K562 (cell line): ENCODE measurements at regions not wholly inside any gene's neighbourhood (a gene's known extent, or its start where the extent isn't known, plus 50 kb on each side); places are given as distances from the start of the nearest gene placed in this dataset.

Experiments used
- ATAC-seq: fragments of 200-7000 bp; cut with Tn5 transposase; 3 replicates; pipeline ENCODE4 v1.9.1; 2020; ENCODE audit warnings: moderate library complexity
- BruUV-seq: library from RNA; stranded (reverse); fragments of 400-500 nt; replicated peaks from 2 replicates; lab custom pipeline; 2021; lab: Mats Ljungman, UMichigan
- CTCF ChIA-PET: fragments of 300-600 bp; formaldehyde crosslinking; extraction: SDS; loops from one replicate; lab custom pipeline; 2021; ENCODE audit warnings: low intra/inter-chr PET ratio; lab: Yijun Ruan, JAX
- POLR2A ChIA-PET: fragments of 300-600, 350-650 bp; sonication (Branson Sonifier 250); formaldehyde crosslinking; extraction: SDS; loops from one replicate; lab custom pipeline; 2021; ENCODE audit warnings: antibody characterized with exemption, inconsistent platforms; lab: Yijun Ruan, JAX
- DNase-seq, 4 experiments: peaks; one replicate each; pipeline versions ENCODE4 v3.0.0 to v3.0.0-alpha.2; 2011 to 2018; ENCODE audit warnings: low spot score in 3 of 4, mixed read lengths in 3 of 4; ENCODE audit errors: extremely low read depth in 1 of 4
- FAIRE-seq: peaks from 2 replicates; lab custom pipeline; 2011; peaks lifted over from hg19 to GRCh38; lab: Jason Lieb, UNC
- H2AFZ ChIP-seq: 2 replicates; pipeline ENCODE4 v1.6.0; 2011; ENCODE audit warnings: low read depth, low read length, control low read depth, inconsistent platforms
- H3K27ac ChIP-seq: fragments of 200-600 bp; 3 replicates; pipeline ENCODE4 v1.8.0; 2011; ENCODE audit warnings: low read depth, mild to moderate bottlenecking, control low read depth, inconsistent platforms, low read length, moderate library complexity, mixed read lengths; ENCODE audit errors: extremely low read depth
- H3K27me3 ChIP-seq, 2 experiments: fragments of 300-600 bp in 1 of 2; 2 replicates in 1 of 2; 3 replicates in 1 of 2; pipeline versions ENCODE4 v1.6.0 to v1.8.0; 2011; ENCODE audit warnings: inconsistent platforms in 2 of 2, low read length in 2 of 2, mild to moderate bottlenecking in 1 of 2, mixed read lengths in 1 of 2, moderate library complexity in 1 of 2; ENCODE audit not compliant: control insufficient read depth in 2 of 2, insufficient read depth in 2 of 2
- H3K36me3 ChIP-seq: fragments of 300-600 bp; 3 replicates; pipeline ENCODE4 v1.8.0; 2011; ENCODE audit warnings: mild to moderate bottlenecking, low read length, inconsistent platforms; ENCODE audit not compliant: control insufficient read depth, insufficient read depth
- H3K4me1 ChIP-seq, 2 experiments: fragments of 200-600 bp in 1 of 2; replicated peaks in 1 of 2; 2 replicates in 1 of 2; 3 replicates in 1 of 2; pipeline versions ENCODE4 v1.5.1 to v1.8.0; 2011; ENCODE audit warnings: inconsistent platforms in 2 of 2, low read length in 2 of 2, mild to moderate bottlenecking in 1 of 2, mixed read lengths in 1 of 2, moderate library complexity in 1 of 2; ENCODE audit not compliant: control insufficient read depth in 2 of 2, insufficient read depth in 2 of 2
- H3K4me2 ChIP-seq: 2 replicates; pipeline ENCODE4 v1.6.1; 2011; ENCODE audit warnings: low read length, control low read depth, inconsistent platforms, mixed read lengths; ENCODE audit not compliant: insufficient read depth
- H3K4me3 ChIP-seq: fragments of 200-600 bp; sonication (generic), shearing (Covaris generic); 2 replicates; pipeline ENCODE4 v1.5.1; 2016; ENCODE audit warnings: control low read depth, inconsistent platforms
- H3K79me2 ChIP-seq: fragments of 200-600 bp; 3 replicates; pipeline ENCODE4 v1.8.0; 2011; ENCODE audit warnings: low read length, inconsistent platforms; ENCODE audit not compliant: control insufficient read depth, insufficient read depth
- H3K9ac ChIP-seq, 2 experiments: 2 replicates each; pipeline versions ENCODE4 v1.6.0 to v1.6.1; 2011; ENCODE audit warnings: low read depth in 2 of 2, low read length in 2 of 2, control low read depth in 1 of 2, inconsistent platforms in 1 of 2, mild to moderate bottlenecking in 1 of 2, mixed read lengths in 1 of 2; ENCODE audit not compliant: insufficient read depth in 1 of 2
- H3K9me1 ChIP-seq: one replicate; pipeline ENCODE4 v1.6.0; 2011; ENCODE audit warnings: inconsistent platforms, mild to moderate bottlenecking, low read length, moderate library complexity; ENCODE audit not compliant: control insufficient read depth, insufficient read depth
- H3K9me3 ChIP-seq: replicated peaks from 2 replicates; pipeline ENCODE4 v1.5.1; 2011; ENCODE audit warnings: low read depth, low read length, inconsistent platforms; ENCODE audit not compliant: control insufficient read depth, insufficient read depth
- H4K20me1 ChIP-seq: replicated peaks from 2 replicates; pipeline ENCODE4 v1.6.1; 2011; ENCODE audit warnings: low read length, inconsistent platforms, mixed read lengths; ENCODE audit not compliant: control insufficient read depth, insufficient read depth
- C11orf30 ChIP-seq: fragments of 450-650 bp; IDR thresholded peaks from 2 replicates; pipeline ENCODE4 v1.6.1; 2016; ENCODE audit warnings: low read depth, mild to moderate bottlenecking
- ETV5 ChIP-seq: sonication (generic); formaldehyde crosslinking; IDR thresholded peaks from 2 replicates; pipeline ENCODE4 v1.4.0; 2020; ENCODE audit warnings: low read depth, mild to moderate bottlenecking, missing genetic modification reagents
- MAFF ChIP-seq: IDR thresholded peaks from 2 replicates; pipeline ENCODE4 v1.6.1; 2012; ENCODE audit warnings: low read length, improper control_type of control experiment
- MAFK ChIP-seq: IDR thresholded peaks from 2 replicates; pipeline ENCODE4 v1.6.1; 2011; ENCODE audit warnings: low read length, improper control_type of control experiment
- RBM17 ChIP-seq: fragments of 200-400 bp; formaldehyde crosslinking; IDR thresholded peaks from 2 replicates; pipeline ENCODE4 v1.6.1; 2017; ENCODE audit warnings: low read depth, mild to moderate bottlenecking, low read length, borderline replicate concordance
- RFX7 ChIP-seq: fragments of 250-450 bp; sonication (Bioruptor Pico); IDR thresholded peaks from 2 replicates; pipeline ENCODE4 v1.5.1; 2021; ENCODE audit warnings: mild to moderate bottlenecking
- SRSF1 ChIP-seq: fragments of 200-400 bp; formaldehyde crosslinking; IDR thresholded peaks from 2 replicates; pipeline ENCODE4 v1.6.1; 2017; ENCODE audit warnings: mild to moderate bottlenecking, low read depth, low read length, moderate library complexity
- ZNF316 ChIP-seq: fragments of 450-650 bp; IDR thresholded peaks from 2 replicates; pipeline ENCODE4 v1.6.1; 2016
- ZNF384 ChIP-seq: IDR thresholded peaks from 2 replicates; pipeline ENCODE4 v1.6.1; 2012; ENCODE audit warnings: low read depth, low read length, improper control_type of control experiment
- WGBS: fragments of 100-300 bp; shearing (Covaris generic); methylation state at CpG from one replicate; pipeline ENCODE4 v1.1.6; 2016; ENCODE audit warnings: low coverage, mixed read lengths; ENCODE audit not compliant: insufficient coverage; ENCODE audit errors: missing lambda C conversion rate; 5-methylcytosine and 5-hydroxymethylcytosine counted together
- in situ Hi-C: fragments of 300-500 bp; cut with MboI; formaldehyde crosslinking; loops from 4 replicates; pipeline ENCODE4 v1.15.0; 2018; ENCODE audit warnings: inconsistent platforms, mixed read lengths
- intact Hi-C: fragments of 100-400 bp; cut with micrococcal nuclease; formaldehyde crosslinking; loops from 2 replicates; pipeline ENCODE4 v1.14.2; 2022
- TF ChIP-seq, protein P1 (sequence below): fragments of 450-650 bp; IDR thresholded peaks from 2 replicates; pipeline ENCODE4 v1.7.1; 2018; ENCODE audit warnings: mild to moderate bottlenecking, low read depth; ENCODE audit not compliant: partially characterized antibody
- TF ChIP-seq, protein P2 (sequence below): fragments of 450-650 bp; formaldehyde crosslinking; conservative IDR thresholded peaks from 2 replicates; pipeline ENCODE4 v1.4.0; 2022; ENCODE audit warnings: mild to moderate bottlenecking, missing genetic modification characterization
- TF ChIP-seq, protein P3 (sequence below): IDR thresholded peaks from 2 replicates; pipeline ENCODE4 v1.6.1; 2012; ENCODE audit warnings: low read depth, low read length, improper control_type of control experiment, borderline replicate concordance

DNA sequence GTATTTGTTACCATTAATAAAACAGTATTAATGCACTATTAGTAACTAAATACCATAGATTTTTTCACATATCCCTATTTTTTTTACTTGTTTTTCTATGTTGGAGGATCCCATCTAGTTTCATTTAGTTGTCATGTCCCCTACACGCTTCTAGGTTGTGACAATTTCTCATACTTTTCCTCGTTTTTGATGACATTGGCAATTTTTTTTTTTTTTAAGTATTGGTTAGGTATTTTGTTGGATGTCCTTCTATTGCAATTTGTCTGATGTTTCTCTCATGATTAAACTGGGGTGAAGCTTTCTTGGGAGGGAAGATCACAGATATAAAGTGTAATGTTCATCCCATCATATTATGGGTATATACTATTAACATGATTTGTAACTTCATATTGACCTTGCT, 409.1 kb upstream of the CNTN6 start:
- FAIRE-seq, result no peak
- POLR2A ChIA-PET, result no interaction called here
- CTCF ChIA-PET, result no interaction called here

DNA sequence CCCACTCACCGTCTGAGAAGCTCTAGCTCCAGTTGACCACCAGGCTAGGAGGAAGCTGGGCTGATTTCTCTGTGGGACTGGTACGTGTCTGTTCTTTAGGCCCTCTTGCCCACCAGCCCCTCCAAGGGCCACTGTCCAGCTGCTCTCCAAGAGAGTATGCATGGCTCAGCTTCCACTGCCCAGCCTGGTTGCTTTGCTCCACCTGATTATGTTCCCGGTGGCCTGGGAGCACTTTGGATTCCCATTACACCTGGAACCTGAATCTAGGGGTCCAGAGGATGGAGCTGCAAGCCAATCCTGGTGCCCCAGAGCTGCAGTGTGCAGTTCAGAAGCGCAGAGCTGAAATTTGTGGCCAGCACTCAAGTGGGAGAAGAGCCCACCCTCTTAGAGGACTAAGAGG, 402.1 kb upstream of the CNTN6 start:
- WGBS, result 2% methylated on average over 4 of the region's 4 CpGs
- H4K20me1 ChIP-seq, result no peaks in the 10 kb centered on the region
- no peaks in the 10 kb centered on the region for H3K9me1 ChIP-seq
- H3K27ac ChIP-seq, result no peak overlapping the region
- FAIRE-seq (no peak), DNase-seq (no peak), ATAC-seq (no peak)
- POLR2A ChIA-PET, result no interaction called here
- no TSS peak for BruUV-seq
- H3K4me3 ChIP-seq, result no peak overlapping the region
- intact Hi-C loops (no loop called here), in situ Hi-C loops (no loop called here)
- no peaks in the 10 kb centered on the region for H3K36me3 ChIP-seq
- no peaks in the 10 kb centered on the region for H3K79me2 ChIP-seq
- CTCF ChIA-PET, result no interaction called here
- no peak overlapping the region for H3K4me2 ChIP-seq
- no peak overlapping the region for H3K9ac ChIP-seq
- H2AFZ ChIP-seq, result no peak overlapping the region
- H3K9me3 ChIP-seq, result peaks cover 2% of the 10 kb centered on the region
- no peaks in the 10 kb centered on the region; a peak in 1 of 5 replicates for H3K27me3 ChIP-seq
- H3K4me1 ChIP-seq, result no peaks in the 10 kb centered on the region
- TF ChIP-seq, protein P1, sequence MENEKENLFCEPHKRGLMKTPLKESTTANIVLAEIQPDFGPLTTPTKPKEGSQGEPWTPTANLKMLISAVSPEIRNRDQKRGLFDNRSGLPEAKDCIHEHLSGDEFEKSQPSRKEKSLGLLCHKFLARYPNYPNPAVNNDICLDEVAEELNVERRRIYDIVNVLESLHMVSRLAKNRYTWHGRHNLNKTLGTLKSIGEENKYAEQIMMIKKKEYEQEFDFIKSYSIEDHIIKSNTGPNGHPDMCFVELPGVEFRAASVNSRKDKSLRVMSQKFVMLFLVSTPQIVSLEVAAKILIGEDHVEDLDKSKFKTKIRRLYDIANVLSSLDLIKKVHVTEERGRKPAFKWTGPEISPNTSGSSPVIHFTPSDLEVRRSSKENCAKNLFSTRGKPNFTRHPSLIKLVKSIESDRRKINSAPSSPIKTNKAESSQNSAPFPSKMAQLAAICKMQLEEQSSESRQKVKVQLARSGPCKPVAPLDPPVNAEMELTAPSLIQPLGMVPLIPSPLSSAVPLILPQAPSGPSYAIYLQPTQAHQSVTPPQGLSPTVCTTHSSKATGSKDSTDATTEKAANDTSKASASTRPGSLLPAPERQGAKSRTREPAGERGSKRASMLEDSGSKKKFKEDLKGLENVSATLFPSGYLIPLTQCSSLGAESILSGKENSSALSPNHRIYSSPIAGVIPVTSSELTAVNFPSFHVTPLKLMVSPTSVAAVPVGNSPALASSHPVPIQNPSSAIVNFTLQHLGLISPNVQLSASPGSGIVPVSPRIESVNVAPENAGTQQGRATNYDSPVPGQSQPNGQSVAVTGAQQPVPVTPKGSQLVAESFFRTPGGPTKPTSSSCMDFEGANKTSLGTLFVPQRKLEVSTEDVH, result no peak
- no peak for TF ChIP-seq SRSF1
- no peak for TF ChIP-seq ZNF384
- no peak for TF ChIP-seq ETV5 (CRISPR knock-in tag)
- TF ChIP-seq, protein P2, sequence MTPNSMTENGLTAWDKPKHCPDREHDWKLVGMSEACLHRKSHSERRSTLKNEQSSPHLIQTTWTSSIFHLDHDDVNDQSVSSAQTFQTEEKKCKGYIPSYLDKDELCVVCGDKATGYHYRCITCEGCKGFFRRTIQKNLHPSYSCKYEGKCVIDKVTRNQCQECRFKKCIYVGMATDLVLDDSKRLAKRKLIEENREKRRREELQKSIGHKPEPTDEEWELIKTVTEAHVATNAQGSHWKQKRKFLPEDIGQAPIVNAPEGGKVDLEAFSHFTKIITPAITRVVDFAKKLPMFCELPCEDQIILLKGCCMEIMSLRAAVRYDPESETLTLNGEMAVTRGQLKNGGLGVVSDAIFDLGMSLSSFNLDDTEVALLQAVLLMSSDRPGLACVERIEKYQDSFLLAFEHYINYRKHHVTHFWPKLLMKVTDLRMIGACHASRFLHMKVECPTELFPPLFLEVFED, result no peak

More for the DNA sequence above, 409.1 kb upstream of the CNTN6 start:
- no TSS peak for BruUV-seq
- Histone ChIP-seq H3K36me3 (no peaks in the 10 kb centered on the region), H3K27me3 (no peaks in the 10 kb centered on the region), H3K27ac (no peak overlapping the region), H4K20me1 (no peaks in the 10 kb centered on the region), H3K4me3 (no peak overlapping the region), H3K4me2 (no peak overlapping the region), H3K79me2 (no peaks in the 10 kb centered on the region), H3K9me1 (no peaks in the 10 kb centered on the region), H3K9me3 (0 out of 2 replicates have a peak, but pooled peaks cover 2% of the 10 kb centered on the region), H2AFZ (no peak overlapping the region), H3K9ac (no peak overlapping the region), H3K4me1 (no peaks in the 10 kb centered on the region)
- 0% methylated on average over 2 of the region's 2 CpGs for WGBS
- TF ChIP-seq RBM17 (no peak), C11orf30 (peak; percentile 35; the same call in 1 of the 2 replicates), MAFF (peak; percentile 40; the same call in 1 of the 2 replicates), RFX7 (no peak), ZNF316 (peak; percentile 73), MAFK (peak; percentile 34; the same call in 1 of the 2 replicates)
- TF ChIP-seq, protein P3, sequence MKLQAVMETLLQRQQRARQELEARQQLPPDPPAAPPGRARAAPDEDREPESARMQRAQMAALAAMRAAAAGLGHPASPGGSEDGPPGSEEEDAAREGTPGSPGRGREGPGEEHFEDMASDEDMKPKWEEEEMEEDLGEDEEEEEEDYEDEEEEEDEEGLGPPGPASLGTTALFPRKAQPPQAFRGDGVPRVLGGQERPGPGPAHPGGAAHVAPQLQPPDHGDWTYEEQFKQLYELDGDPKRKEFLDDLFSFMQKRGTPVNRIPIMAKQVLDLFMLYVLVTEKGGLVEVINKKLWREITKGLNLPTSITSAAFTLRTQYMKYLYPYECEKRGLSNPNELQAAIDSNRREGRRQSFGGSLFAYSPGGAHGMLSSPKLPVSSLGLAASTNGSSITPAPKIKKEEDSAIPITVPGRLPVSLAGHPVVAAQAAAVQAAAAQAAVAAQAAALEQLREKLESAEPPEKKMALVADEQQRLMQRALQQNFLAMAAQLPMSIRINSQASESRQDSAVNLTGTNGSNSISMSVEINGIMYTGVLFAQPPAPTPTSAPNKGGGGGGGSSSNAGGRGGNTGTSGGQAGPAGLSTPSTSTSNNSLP, result no peak
- in situ Hi-C loops, result no loop called here
- intact Hi-C loops, result no loop called here
- no peak for ATAC-seq
- DNase-seq, result no peak
